SU-DHL-6 (cell line): ENCODE measurements at regions not wholly inside any gene's neighbourhood (a gene's known extent, or its start where the extent isn't known, plus 50 kb on each side); places are given as distances from the start of the nearest gene placed in this dataset.

Experiments
- H2AFZ ChIP-seq: fragments of 200-600 bp; sonication (generic); 2 replicates; pipeline ENCODE4 v1.6.1; 2014; ENCODE audit warnings: low read depth, mild to moderate bottlenecking, moderate library complexity, mixed read lengths, antibody characterized with exemption, low read length; ENCODE audit not compliant: severe bottlenecking
- H3F3A ChIP-seq: fragments of 200-600 bp; shearing (Covaris generic); 2 replicates; pipeline ENCODE4 v1.6.0; 2016; ENCODE audit warnings: antibody characterized with exemption, mild to moderate bottlenecking; ENCODE audit not compliant: insufficient read depth
- H3K27ac ChIP-seq: fragments of 200-600 bp; sonication (generic); 2 replicates; pipeline ENCODE4 v1.5.1; 2016; ENCODE audit warnings: low read depth, mild to moderate bottlenecking, low read length, moderate library complexity, mixed read lengths
- H3K27me3 ChIP-seq: fragments of 200-600 bp; sonication (generic), shearing (Covaris generic); 2 replicates; pipeline ENCODE4 v1.6.0; 2014; ENCODE audit warnings: mild to moderate bottlenecking, low read length
- H3K36me3 ChIP-seq: fragments of 200-600 bp; sonication (generic); 2 replicates; pipeline ENCODE4 v1.6.1; 2014; ENCODE audit warnings: mild to moderate bottlenecking, low read length, mixed read lengths
- H3K4me2 ChIP-seq: fragments of 300-600, 200-600 bp; shearing (Covaris generic), sonication (generic); 2 replicates; pipeline ENCODE4 v1.6.0; 2014; ENCODE audit warnings: low read length, low read depth, mild to moderate bottlenecking; ENCODE audit not compliant: poor library complexity, severe bottlenecking
- H3K4me3 ChIP-seq: fragments of 200-600 bp; sonication (generic); 2 replicates; pipeline ENCODE4 v1.5.1; 2014; ENCODE audit warnings: antibody characterized with exemption, low read length, mild to moderate bottlenecking, mixed read lengths; ENCODE audit not compliant: insufficient read depth, poor library complexity, severe bottlenecking
- H3K79me2 ChIP-seq: fragments of 200-600 bp; sonication (generic); 2 replicates; pipeline ENCODE4 v1.6.1; 2014; ENCODE audit warnings: mild to moderate bottlenecking, low read length, moderate library complexity; ENCODE audit not compliant: insufficient read depth
- H3K9ac ChIP-seq: fragments of 200-600 bp; sonication (generic); 2 replicates; pipeline ENCODE4 v1.7.0; 2014; ENCODE audit warnings: mild to moderate bottlenecking, low read length
- H3K9me2 ChIP-seq: fragments of 200-600 bp; sonication (generic); replicated peaks from 2 replicates; pipeline ENCODE4 v1.6.1; 2014; ENCODE audit warnings: low read length; ENCODE audit not compliant: insufficient read depth
- H3K9me3 ChIP-seq: fragments of 200-600 bp; sonication (generic); 2 replicates; pipeline ENCODE4 v1.6.1; 2014; ENCODE audit warnings: low read length, mixed read lengths; ENCODE audit not compliant: insufficient read depth
- H4K20me1 ChIP-seq: fragments of 200-600 bp; sonication (generic); 2 replicates; pipeline ENCODE4 v1.6.1; 2014; ENCODE audit warnings: low read depth, mild to moderate bottlenecking, antibody characterized with exemption, low read length, moderate library complexity, mixed read lengths
- EZH2phosphoT487 ChIP-seq: fragments of 200-600 bp; sonication (generic), shearing (Covaris generic); conservative IDR thresholded peaks from 2 replicates; pipeline ENCODE4 v1.6.1; 2018; ENCODE audit warnings: mild to moderate bottlenecking, antibody characterized with exemption, low read length, moderate library complexity, mixed read lengths
- TF ChIP-seq, protein P1 (sequence below): fragments of 200-600 bp; sonication (generic); IDR thresholded peaks from one replicate; pipeline ENCODE4 v1.5.1; 2017; ENCODE audit warnings: antibody characterized with exemption, mild to moderate bottlenecking, low read length, moderate library complexity; ENCODE audit not compliant: insufficient read depth, poor library complexity, severe bottlenecking

DNA sequence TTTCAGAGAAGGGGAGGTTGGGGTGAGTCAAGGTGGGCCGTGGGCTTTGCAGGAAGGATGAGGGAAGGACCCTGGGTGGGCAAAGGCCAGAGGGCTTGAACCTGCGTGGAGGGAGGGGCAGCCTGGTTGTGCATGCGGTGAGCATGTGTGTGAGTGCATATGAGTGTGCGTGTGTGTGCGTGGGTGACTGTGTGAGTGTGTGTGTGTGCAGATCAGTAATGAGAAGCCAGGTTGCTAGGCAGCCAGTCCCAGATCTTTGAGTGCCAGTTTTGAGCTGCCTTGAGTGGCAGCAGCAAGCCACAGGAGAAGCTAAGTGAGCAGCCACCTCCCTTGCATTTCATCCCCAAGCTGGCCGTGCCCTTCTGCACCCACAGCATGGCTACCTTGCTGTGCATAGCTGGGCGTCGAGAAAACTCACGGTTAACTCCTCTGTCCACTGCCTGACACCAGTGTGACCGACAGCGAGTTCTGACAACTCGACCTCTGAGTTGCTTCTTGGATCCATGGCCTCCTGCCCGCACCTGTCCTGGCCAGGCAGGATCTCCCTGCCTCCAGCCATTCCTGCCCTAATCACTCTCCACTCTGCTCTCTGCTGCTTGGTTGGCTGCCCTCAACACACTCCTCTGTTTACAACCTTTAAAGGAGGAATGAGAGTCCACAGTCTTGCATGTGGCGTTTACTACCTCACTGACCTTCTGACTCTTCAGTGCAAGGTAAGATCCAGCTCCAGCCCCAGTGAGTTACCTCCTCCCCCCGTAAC, 775.4 kb downstream of the TYW1 start:
- TF ChIP-seq EZH2phosphoT487, result no peak
- TF ChIP-seq, protein P1, sequence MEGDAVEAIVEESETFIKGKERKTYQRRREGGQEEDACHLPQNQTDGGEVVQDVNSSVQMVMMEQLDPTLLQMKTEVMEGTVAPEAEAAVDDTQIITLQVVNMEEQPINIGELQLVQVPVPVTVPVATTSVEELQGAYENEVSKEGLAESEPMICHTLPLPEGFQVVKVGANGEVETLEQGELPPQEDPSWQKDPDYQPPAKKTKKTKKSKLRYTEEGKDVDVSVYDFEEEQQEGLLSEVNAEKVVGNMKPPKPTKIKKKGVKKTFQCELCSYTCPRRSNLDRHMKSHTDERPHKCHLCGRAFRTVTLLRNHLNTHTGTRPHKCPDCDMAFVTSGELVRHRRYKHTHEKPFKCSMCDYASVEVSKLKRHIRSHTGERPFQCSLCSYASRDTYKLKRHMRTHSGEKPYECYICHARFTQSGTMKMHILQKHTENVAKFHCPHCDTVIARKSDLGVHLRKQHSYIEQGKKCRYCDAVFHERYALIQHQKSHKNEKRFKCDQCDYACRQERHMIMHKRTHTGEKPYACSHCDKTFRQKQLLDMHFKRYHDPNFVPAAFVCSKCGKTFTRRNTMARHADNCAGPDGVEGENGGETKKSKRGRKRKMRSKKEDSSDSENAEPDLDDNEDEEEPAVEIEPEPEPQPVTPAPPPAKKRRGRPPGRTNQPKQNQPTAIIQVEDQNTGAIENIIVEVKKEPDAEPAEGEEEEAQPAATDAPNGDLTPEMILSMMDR, result no peak
- Histone ChIP-seq H3K79me2 (no peaks in the 10 kb centered on the region), H4K20me1 (no peaks in the 10 kb centered on the region), H3K4me2 (no peak overlapping the region), H3K36me3 (no peaks in the 10 kb centered on the region), H2AFZ (no peak overlapping the region), H3K9me2 (no peaks in the 10 kb centered on the region), H3K9me3 (no peaks in the 10 kb centered on the region), H3K27me3 (no peaks in the 10 kb centered on the region), H3K4me3 (no peak overlapping the region), H3K9ac (no peak overlapping the region), H3K27ac (no peak overlapping the region), H3F3A (no peaks in the 10 kb centered on the region)

DNA sequence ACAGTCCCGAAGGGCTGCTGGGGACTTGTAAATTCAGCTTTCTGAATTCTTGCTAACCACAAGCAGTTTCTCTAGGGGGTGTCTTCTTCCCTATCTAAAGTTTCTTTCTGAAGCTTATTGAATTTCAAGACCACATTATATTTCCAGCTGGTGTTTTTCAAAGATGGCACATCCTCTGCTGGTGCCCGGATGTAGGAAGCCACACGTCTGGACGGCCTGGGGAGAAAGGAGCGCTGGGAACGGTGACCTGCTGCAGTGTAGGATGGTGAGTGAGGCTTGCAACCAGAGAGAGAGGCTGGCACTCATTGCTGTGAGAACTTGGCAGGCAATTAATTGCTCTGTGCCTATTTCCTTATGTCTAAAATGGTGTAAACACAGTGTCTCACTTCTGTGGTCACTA, 776.4 kb downstream of the TYW1 start:
- Histone ChIP-seq H3K4me2 (no peak overlapping the region), H3K36me3 (no peaks in the 10 kb centered on the region), H3K9ac (no peak overlapping the region), H3K27ac (no peak overlapping the region), H3K79me2 (no peaks in the 10 kb centered on the region), H3K9me3 (no peaks in the 10 kb centered on the region), H3K4me3 (no peak overlapping the region), H3K9me2 (no peaks in the 10 kb centered on the region), H3K27me3 (no peaks in the 10 kb centered on the region), H3F3A (no peaks in the 10 kb centered on the region), H4K20me1 (no peaks in the 10 kb centered on the region), H2AFZ (no peak overlapping the region)
- no peak for TF ChIP-seq EZH2phosphoT487
- TF ChIP-seq, protein P1, result no peak

DNA sequence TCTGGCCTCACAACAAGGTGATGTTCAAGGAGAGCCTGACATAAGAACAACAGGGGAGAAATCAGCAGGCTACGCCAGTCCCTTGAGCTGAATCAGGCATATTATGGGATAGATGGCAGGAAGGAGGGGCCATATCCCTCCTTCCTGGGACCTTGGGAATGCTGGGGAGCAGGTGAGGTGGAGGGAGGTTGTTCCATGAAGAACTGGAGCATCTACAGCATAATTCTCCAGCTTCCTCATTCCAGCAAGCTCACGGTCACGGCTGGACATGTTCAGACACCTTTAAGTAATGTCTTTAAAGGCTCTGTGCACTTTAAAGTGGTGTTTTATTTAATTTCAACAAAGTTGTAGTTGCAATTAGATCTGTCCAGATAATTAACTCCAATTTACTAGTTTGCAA, 780.5 kb downstream of the TYW1 start:
- TF ChIP-seq, protein P1, result no peak
- no peak for TF ChIP-seq EZH2phosphoT487
- no peaks in the 10 kb centered on the region for H4K20me1 ChIP-seq
- H3K9me2 ChIP-seq, result no peaks in the 10 kb centered on the region
- no peak overlapping the region for H3K4me3 ChIP-seq
- no peak overlapping the region for H3K4me2 ChIP-seq
- no peaks in the 10 kb centered on the region for H3F3A ChIP-seq
- H3K27ac ChIP-seq, result no peak overlapping the region
- no peak overlapping the region for H3K9ac ChIP-seq
- H2AFZ ChIP-seq, result no peak overlapping the region
- H3K36me3 ChIP-seq, result no peaks in the 10 kb centered on the region
- H3K9me3 ChIP-seq, result no peaks in the 10 kb centered on the region
- no peaks in the 10 kb centered on the region for H3K79me2 ChIP-seq
- H3K27me3 ChIP-seq, result no peaks in the 10 kb centered on the region
